Fibroblast of skin of left quadriceps (primary cell): ENCODE measurements at regions not wholly inside any gene's neighbourhood (a gene's known extent, or its start where the extent isn't known, plus 50 kb on each side); places are given as distances from the start of the nearest gene placed in this dataset.

Experiments used
- DNase-seq, 2 experiments: peaks; one replicate each; pipeline ENCODE4 v3.0.0-alpha.2; 2013; ENCODE audit warnings: low read depth in 2 of 2

GRCh38 chr2:200254773-200255172 lies 51.7 kb upstream of the SPATS2L start:
- no peak for DNase-seq

GRCh38 chr2:200255549-200255948 lies 50.9 kb upstream of the SPATS2L start:
- DNase-seq: no peak
